ENCODE measurements at regions not wholly inside any gene's neighbourhood (a gene's known extent, or its start where the extent isn't known, plus 50 kb on each side); places are given as distances from the start of the nearest gene placed in this dataset.

DNA sequence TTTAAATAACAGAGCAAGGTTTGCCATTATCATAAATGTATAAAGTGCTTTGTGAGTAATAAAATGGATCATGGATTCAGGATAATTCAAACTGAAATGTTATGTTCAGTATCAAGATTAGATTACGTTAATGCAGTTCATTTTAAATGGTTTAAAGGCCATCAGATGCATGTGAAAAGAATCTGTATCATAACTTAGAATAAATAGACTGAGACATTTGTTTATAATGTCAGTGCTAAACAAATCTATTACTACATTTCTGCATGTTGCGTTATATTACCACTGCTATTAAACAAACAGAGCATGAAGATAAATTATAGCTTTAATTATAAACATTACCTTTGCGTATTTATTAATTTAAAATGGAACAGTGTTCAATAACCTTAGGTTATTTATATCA lies 160.2 kb downstream of the TOX3 start:
- TF ChIP-seq, protein P1, sequence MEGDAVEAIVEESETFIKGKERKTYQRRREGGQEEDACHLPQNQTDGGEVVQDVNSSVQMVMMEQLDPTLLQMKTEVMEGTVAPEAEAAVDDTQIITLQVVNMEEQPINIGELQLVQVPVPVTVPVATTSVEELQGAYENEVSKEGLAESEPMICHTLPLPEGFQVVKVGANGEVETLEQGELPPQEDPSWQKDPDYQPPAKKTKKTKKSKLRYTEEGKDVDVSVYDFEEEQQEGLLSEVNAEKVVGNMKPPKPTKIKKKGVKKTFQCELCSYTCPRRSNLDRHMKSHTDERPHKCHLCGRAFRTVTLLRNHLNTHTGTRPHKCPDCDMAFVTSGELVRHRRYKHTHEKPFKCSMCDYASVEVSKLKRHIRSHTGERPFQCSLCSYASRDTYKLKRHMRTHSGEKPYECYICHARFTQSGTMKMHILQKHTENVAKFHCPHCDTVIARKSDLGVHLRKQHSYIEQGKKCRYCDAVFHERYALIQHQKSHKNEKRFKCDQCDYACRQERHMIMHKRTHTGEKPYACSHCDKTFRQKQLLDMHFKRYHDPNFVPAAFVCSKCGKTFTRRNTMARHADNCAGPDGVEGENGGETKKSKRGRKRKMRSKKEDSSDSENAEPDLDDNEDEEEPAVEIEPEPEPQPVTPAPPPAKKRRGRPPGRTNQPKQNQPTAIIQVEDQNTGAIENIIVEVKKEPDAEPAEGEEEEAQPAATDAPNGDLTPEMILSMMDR (IDR thresholded peaks at IDR 0.05; ENCODE audit: insufficient read depth, low read depth, low read length) = no peak
- DNase-seq (ENCODE audit: low read depth) = no peak
- no peak overlapping the region for H3K4me3 ChIP-seq (ENCODE audit: low read depth, low read length)

DNA sequence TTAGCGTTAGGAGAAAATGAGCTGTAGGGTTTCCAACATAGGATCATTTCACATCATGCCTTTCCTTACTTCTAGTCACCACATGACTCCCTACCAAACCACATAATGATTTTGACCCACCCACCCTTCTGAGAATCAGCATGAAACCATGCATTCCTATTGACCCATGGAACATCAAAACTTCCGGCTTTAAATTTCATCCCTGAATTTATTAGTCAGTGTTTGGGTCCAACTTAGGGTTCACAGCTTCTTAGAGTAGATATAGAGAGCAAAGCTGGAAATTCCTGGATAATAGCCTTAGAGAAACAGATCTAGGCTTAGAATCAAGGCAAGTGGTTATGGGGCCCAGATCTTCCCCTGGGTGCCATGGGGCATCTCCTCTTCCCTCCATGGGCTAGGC lies 162.6 kb downstream of the TOX3 start:
- DNase-seq (ENCODE audit: low read depth) = no peak
- TF ChIP-seq, protein P1 (IDR thresholded peaks at IDR 0.05; ENCODE audit: insufficient read depth, low read depth, low read length) = no peak
- H3K4me3 ChIP-seq (ENCODE audit: low read depth, low read length) = no peak overlapping the region

DNA sequence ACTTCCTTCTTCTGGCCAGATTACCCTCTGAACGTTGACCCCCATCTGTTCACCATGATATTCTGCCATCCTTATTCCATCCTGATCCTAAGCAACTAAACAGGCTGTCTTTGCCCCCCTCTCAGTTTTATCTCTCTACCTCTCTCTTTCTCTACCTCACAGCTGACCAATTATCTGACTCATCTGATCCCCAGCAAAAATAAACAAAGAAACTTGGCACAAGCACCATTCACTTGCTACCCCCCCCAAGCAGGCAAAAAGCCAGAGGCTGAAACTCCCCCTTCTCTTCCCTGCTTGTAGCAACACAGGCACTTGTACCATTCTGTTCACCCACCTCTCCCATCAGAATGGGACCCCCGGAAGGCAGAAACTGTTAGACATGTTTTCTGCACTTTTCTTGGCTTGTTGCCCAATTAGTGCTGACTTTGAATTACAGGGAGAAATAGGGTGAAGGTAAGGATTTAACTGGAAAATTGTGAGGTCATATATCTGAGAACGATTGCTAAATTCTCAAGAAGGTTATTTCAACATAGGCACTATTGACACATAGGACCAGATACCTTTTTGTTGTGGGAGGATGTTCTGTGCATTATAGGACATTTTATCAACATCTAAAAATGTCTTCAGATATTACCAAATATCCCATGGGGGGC lies 163.2 kb downstream of the TOX3 start:
- DNase-seq (ENCODE audit: low read depth) = no peak
- H3K4me3 ChIP-seq (ENCODE audit: low read depth, low read length) = no peak overlapping the region
- TF ChIP-seq, protein P1 (IDR thresholded peaks at IDR 0.05; ENCODE audit: insufficient read depth, low read depth, low read length) = no peak

DNA sequence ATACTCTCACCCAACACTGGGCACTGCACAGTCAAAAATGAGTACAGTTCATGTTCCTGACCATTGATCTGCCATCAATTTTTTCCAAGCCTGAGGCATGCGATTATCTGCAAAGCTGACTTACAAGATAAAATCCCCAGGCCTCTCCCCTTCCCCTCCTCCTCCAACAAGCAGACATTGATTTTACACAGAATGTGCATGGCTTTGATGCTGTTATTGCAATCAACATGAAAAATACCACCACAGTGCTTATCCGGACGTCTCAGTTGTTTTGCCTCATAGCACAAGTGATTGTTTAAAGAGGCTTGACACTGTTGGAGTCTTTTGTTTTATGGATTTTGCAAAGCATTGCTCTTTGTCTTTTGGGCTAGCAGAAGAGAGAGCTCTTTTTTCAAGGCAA lies 163.8 kb downstream of the TOX3 start:
- no peak overlapping the region for H3K4me3 ChIP-seq (ENCODE audit: low read depth, low read length)
- TF ChIP-seq, protein P1 (IDR thresholded peaks at IDR 0.05; ENCODE audit: insufficient read depth, low read depth, low read length) = no peak
- no peak for DNase-seq (ENCODE audit: low read depth)

DNA sequence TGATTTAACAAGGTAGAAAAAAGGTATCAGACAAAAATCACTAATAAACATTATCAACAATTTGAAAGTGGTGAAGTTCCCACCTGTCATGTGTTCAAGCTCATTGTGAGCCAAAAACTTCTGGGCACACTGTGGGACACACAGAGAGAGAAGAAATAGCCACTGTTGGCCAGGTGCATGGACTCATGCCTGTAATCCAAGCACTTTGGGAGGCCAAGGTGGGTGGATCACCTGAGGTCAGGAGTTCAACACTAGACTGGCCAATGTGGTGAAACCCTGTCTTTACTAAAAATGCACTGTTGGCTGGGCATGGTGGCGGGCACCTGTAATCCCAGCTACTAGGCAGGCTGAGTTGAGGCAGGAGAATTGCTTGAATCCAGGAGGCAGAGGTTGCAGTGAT lies 167.4 kb downstream of the TOX3 start:
- TF ChIP-seq, protein P1 (IDR thresholded peaks at IDR 0.05; ENCODE audit: insufficient read depth, low read depth, low read length) = no peak
- no peak overlapping the region for H3K4me3 ChIP-seq (ENCODE audit: low read depth, low read length)
- no peak for DNase-seq (ENCODE audit: low read depth)

DNA sequence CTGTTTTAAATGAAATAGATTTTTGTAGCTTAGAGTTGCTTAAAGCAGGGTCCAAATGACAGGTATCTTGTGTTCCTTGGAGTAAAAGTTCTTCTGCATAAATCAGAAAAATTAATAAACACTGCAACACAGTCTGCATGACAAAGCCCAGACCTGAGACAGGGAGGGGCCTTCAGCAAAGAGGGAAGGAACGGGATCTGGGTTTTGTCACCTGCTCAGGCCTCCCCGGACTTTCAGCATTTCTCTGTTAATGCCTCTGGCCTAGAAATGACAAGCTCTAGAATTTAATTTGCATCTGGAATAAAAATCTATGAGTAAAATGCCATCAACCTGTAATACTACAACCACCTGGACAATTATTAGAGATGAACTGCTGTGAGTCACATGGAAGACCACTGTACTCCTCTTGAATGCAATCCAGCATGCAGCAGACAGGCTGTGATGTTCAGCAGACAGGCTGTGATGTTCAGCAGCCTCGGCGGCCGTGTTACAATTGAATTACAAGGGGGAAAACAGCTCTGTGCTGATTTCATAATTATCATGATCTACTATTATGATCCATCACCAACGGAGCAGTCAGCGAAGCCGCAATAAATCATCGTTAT lies 170.2 kb downstream of the TOX3 start:
- TF ChIP-seq, protein P1 (IDR thresholded peaks at IDR 0.05; ENCODE audit: insufficient read depth, low read depth, low read length) = no peak
- DNase-seq (ENCODE audit: low read depth) = no peak
- no peak overlapping the region for H3K4me3 ChIP-seq (ENCODE audit: low read depth, low read length)

DNA sequence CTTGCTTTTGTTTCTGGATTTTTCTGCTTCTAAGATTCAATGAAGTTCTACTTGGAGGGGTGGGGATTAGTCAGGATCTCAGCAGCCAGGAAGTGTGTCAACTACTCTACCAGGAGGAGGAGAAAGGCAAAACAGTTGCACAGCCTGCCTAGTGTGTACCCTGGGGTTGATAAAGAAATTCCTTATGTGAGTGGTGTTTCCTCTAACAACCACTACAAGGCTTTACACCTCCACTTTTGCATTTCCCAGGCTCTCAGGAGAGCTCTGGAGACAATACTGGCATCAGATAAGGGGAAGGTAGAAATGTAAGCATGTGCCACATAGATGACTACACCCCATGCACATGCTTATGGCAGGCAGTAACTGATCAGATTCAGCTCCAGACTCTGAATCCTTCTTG lies 174.6 kb downstream of the TOX3 start:
- DNase-seq (ENCODE audit: low read depth) = no peak
- H3K4me3 ChIP-seq (ENCODE audit: low read depth, low read length) = no peak overlapping the region
- TF ChIP-seq, protein P1 (IDR thresholded peaks at IDR 0.05; ENCODE audit: insufficient read depth, low read depth, low read length) = no peak
